Panc1 (cell line): ENCODE measurements at regions not wholly inside any gene's neighbourhood (a gene's known extent, or its start where the extent isn't known, plus 50 kb on each side); places are given as distances from the start of the nearest gene placed in this dataset.

Experiments
- CTCF ChIP-seq: fragments of 450-650 bp; IDR thresholded peaks from 2 replicates; pipeline ENCODE4 v1.5.1; 2017; ENCODE audit warnings: mild to moderate bottlenecking
- TF ChIP-seq, protein P1 (sequence below), 2 experiments: IDR thresholded peaks; 2 replicates each; pipeline ENCODE4 v1.6.1; 2011 to 2012; ENCODE audit warnings: low read depth in 2 of 2, control low read depth in 1 of 2, low read length in 1 of 2, mild to moderate bottlenecking in 1 of 2, moderate library complexity in 1 of 2; ENCODE audit not compliant: insufficient read depth in 1 of 2

DNA sequence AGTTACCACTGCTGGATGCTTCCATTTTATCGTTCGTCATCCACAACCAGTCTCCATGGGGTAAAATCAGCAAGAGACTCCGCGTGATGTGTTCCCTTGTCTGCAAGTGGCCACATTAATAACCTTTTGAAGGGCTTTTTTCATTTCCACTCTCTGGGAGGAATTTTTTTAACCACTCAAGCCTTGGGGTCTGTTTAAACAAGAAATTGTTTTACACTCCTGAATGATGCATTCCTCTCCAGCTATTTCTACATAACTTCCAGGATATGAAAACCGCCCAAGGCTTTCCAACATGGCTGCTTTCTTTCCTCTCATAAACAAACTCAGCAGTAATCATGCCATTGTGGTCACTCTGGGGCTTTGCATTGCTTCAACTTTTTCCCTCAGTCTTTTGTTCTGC lies 217.2 kb upstream of the DAPK1 start:
- TF ChIP-seq CTCF: no peak
- TF ChIP-seq, protein P1, sequence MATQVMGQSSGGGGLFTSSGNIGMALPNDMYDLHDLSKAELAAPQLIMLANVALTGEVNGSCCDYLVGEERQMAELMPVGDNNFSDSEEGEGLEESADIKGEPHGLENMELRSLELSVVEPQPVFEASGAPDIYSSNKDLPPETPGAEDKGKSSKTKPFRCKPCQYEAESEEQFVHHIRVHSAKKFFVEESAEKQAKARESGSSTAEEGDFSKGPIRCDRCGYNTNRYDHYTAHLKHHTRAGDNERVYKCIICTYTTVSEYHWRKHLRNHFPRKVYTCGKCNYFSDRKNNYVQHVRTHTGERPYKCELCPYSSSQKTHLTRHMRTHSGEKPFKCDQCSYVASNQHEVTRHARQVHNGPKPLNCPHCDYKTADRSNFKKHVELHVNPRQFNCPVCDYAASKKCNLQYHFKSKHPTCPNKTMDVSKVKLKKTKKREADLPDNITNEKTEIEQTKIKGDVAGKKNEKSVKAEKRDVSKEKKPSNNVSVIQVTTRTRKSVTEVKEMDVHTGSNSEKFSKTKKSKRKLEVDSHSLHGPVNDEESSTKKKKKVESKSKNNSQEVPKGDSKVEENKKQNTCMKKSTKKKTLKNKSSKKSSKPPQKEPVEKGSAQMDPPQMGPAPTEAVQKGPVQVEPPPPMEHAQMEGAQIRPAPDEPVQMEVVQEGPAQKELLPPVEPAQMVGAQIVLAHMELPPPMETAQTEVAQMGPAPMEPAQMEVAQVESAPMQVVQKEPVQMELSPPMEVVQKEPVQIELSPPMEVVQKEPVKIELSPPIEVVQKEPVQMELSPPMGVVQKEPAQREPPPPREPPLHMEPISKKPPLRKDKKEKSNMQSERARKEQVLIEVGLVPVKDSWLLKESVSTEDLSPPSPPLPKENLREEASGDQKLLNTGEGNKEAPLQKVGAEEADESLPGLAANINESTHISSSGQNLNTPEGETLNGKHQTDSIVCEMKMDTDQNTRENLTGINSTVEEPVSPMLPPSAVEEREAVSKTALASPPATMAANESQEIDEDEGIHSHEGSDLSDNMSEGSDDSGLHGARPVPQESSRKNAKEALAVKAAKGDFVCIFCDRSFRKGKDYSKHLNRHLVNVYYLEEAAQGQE (IDR thresholded peaks at IDR 0.05; ENCODE audit: insufficient read depth in 1 of 2, low read depth in 2 of 2, low read length in 1 of 2): no peak
